ENCODE measurements at regions not wholly inside any gene's neighbourhood (a gene's known extent, or its start where the extent isn't known, plus 50 kb on each side); places are given as distances from the start of the nearest gene placed in this dataset.

DNA sequence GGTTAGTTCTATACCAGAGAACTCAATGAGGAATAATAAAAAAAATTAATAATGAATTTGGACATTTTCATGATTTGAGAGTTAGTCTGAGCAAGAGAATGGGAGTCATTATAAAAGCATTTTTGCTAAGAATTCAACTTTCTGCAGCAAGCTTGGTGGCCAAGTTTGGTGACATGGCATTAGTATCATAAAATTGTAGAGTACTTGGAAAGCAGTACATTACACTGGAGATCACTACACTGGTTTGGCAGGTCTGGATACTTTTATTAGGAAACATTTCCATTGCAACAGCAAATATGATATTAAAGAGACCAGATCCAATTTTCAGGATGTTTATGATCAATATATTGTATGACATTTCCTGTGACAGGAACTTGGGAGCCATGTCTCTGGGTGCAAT, 249.1 kb upstream of the INTU start:
- TF ChIP-seq, protein P1, sequence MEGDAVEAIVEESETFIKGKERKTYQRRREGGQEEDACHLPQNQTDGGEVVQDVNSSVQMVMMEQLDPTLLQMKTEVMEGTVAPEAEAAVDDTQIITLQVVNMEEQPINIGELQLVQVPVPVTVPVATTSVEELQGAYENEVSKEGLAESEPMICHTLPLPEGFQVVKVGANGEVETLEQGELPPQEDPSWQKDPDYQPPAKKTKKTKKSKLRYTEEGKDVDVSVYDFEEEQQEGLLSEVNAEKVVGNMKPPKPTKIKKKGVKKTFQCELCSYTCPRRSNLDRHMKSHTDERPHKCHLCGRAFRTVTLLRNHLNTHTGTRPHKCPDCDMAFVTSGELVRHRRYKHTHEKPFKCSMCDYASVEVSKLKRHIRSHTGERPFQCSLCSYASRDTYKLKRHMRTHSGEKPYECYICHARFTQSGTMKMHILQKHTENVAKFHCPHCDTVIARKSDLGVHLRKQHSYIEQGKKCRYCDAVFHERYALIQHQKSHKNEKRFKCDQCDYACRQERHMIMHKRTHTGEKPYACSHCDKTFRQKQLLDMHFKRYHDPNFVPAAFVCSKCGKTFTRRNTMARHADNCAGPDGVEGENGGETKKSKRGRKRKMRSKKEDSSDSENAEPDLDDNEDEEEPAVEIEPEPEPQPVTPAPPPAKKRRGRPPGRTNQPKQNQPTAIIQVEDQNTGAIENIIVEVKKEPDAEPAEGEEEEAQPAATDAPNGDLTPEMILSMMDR (IDR thresholded peaks at IDR 0.05; ENCODE audit: insufficient read depth, low read length) = no peak
- TF ChIP-seq POLR2AphosphoS5 (IDR thresholded peaks at IDR 0.05; ENCODE audit: low read depth) (no peak), SPI1 (IDR thresholded peaks at IDR 0.05; ENCODE audit: borderline replicate concordance, low read depth) (no peak), GABPA (IDR thresholded peaks at IDR 0.05; ENCODE audit: low read depth) (no peak)
- TF ChIP-seq, protein P2, sequence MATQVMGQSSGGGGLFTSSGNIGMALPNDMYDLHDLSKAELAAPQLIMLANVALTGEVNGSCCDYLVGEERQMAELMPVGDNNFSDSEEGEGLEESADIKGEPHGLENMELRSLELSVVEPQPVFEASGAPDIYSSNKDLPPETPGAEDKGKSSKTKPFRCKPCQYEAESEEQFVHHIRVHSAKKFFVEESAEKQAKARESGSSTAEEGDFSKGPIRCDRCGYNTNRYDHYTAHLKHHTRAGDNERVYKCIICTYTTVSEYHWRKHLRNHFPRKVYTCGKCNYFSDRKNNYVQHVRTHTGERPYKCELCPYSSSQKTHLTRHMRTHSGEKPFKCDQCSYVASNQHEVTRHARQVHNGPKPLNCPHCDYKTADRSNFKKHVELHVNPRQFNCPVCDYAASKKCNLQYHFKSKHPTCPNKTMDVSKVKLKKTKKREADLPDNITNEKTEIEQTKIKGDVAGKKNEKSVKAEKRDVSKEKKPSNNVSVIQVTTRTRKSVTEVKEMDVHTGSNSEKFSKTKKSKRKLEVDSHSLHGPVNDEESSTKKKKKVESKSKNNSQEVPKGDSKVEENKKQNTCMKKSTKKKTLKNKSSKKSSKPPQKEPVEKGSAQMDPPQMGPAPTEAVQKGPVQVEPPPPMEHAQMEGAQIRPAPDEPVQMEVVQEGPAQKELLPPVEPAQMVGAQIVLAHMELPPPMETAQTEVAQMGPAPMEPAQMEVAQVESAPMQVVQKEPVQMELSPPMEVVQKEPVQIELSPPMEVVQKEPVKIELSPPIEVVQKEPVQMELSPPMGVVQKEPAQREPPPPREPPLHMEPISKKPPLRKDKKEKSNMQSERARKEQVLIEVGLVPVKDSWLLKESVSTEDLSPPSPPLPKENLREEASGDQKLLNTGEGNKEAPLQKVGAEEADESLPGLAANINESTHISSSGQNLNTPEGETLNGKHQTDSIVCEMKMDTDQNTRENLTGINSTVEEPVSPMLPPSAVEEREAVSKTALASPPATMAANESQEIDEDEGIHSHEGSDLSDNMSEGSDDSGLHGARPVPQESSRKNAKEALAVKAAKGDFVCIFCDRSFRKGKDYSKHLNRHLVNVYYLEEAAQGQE (IDR thresholded peaks at IDR 0.05; ENCODE audit: insufficient replicate concordance, low read depth) = no peak
- DNase-seq (ENCODE audit: low read depth in 1 of 2, low spot score in 1 of 2) = no peak
- Histone ChIP-seq H3K4me3 (replicated peaks; ENCODE audit: insufficient read depth, low read length) (no peak overlapping the region), H3K27me3 (ENCODE audit: insufficient read depth, poor library complexity, severe bottlenecking) (no peaks in the 10 kb centered on the region), H3K27ac (replicated peaks) (no peak overlapping the region)

DNA sequence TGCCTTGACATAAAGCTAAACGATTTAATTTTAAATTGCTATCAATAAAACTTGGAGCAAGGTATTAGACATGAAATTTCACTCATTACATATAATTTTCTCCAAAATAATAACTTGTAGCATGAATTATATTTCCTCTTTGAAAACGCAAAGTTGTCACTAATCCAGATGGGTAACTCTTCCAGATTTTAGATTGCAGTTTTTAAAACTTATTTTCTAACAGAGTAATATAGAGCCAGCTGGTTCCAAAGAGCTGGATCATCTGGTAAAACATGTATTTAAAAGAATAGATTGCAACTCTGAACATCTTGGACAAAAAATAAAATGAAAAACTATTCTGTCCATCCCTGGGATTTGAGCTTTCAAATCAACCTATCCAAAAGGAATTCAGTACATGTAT, 238.2 kb upstream of the INTU start:
- TF ChIP-seq POLR2AphosphoS5 (IDR thresholded peaks at IDR 0.05; ENCODE audit: low read depth) (no peak), SPI1 (IDR thresholded peaks at IDR 0.05; ENCODE audit: borderline replicate concordance, low read depth) (no peak), GABPA (IDR thresholded peaks at IDR 0.05; ENCODE audit: low read depth) (no peak)
- TF ChIP-seq, protein P2 (IDR thresholded peaks at IDR 0.05; ENCODE audit: insufficient replicate concordance, low read depth) = no peak
- TF ChIP-seq, protein P1 (IDR thresholded peaks at IDR 0.05; ENCODE audit: insufficient read depth, low read length) = no peak

GRCh38 chr4:127400276-127400675, 232.5 kb upstream of the INTU start:
- Histone ChIP-seq H3K27me3 (ENCODE audit: insufficient read depth, poor library complexity, severe bottlenecking) (no peaks in the 10 kb centered on the region), H3K4me3 (replicated peaks; ENCODE audit: insufficient read depth, low read length) (no peak overlapping the region), H3K27ac (replicated peaks) (no peak overlapping the region)
- TF ChIP-seq, protein P2 (IDR thresholded peaks at IDR 0.05; ENCODE audit: insufficient replicate concordance, low read depth) = no peak
- TF ChIP-seq SPI1 (IDR thresholded peaks at IDR 0.05; ENCODE audit: borderline replicate concordance, low read depth) = no peak
- no peak for TF ChIP-seq POLR2AphosphoS5 (IDR thresholded peaks at IDR 0.05; ENCODE audit: low read depth)
- TF ChIP-seq, protein P1 (IDR thresholded peaks at IDR 0.05; ENCODE audit: insufficient read depth, low read length) = no peak
- DNase-seq (ENCODE audit: low read depth in 1 of 2, low spot score in 1 of 2) = no peak

More for the DNA sequence above, 238.2 kb upstream of the INTU start:
- no peak overlapping the region for H3K4me3 ChIP-seq (replicated peaks; ENCODE audit: insufficient read depth, low read length)
- no peak for DNase-seq (ENCODE audit: low read depth in 1 of 2, low spot score in 1 of 2)
- no peak overlapping the region for H3K27ac ChIP-seq (replicated peaks)
- H3K27me3 ChIP-seq (ENCODE audit: insufficient read depth, poor library complexity, severe bottlenecking) = no peaks in the 10 kb centered on the region

All from HL-60 (cell line).